SK-N-MC (cell line): ENCODE measurements at regions not wholly inside any gene's neighbourhood (a gene's known extent, or its start where the extent isn't known, plus 50 kb on each side); places are given as distances from the start of the nearest gene placed in this dataset.
A peak's percentile ranks its signal among the peaks of the same experiment; 100 is the strongest.
"Not testable (repeated sequence)": the region's sequence is repeated elsewhere in the genome, so short reads cannot be mapped to it uniquely, and the experiment has no call there.

ENCODE experiments used
- EZH2 ChIP-seq: fragments of 200-600 bp; sonication (generic); IDR thresholded peaks from one replicate; pipeline ENCODE4 v1.6.1; 2017; ENCODE audit warnings: antibody characterized with exemption
- FOXP2 ChIP-seq: optimal IDR thresholded peaks from 2 replicates; pipeline ENCODE3; 2011; ENCODE audit warnings: mild to moderate bottlenecking, moderate library complexity; ENCODE audit not compliant: insufficient read depth; ENCODE audit errors: extremely low read length, control extremely low read depth
- POLR2AphosphoS5 ChIP-seq: IDR thresholded peaks from 2 replicates; pipeline ENCODE4 v1.6.1; 2012; ENCODE audit warnings: mild to moderate bottlenecking, low read depth, low read length, borderline replicate concordance

DNA sequence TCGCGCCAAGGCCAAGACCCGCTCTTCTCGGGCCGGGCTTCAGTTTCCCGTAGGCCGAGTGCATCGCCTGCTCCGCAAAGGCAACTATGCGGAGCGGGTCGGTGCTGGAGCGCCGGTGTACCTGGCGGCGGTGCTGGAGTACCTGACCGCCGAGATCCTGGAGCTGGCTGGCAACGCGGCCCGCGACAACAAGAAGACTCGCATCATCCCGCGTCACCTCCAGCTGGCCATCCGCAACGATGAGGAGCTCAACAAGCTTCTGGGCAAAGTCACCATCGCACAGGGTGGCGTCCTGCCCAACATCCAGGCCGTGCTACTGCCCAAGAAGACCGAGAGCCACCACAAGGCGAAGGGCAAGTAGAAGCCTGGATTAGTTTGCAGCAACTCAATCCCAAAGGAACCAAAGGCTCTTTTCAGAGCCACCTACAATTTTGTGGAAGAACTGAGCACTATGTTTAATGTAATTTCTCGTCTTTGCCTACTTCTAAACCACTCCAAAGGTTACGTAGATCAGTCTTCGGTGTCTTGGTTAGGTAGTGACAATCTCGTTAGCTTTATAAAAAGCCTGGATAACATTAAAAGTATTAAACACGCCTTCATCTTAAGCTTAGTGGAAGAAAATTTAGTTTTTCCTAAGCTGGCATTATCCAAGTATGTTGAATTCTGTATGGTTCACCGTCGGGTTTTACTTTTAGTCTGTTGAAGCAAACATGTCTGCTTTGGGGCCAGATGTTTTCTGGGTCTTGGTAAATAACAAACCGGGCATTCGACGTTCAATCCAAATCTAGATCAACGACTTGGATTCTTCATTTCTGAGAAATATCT lies 103.7 kb downstream of the OR2B2 start:
- not testable (repeated sequence) for TF ChIP-seq EZH2, FOXP2
- TF ChIP-seq POLR2AphosphoS5: peak; percentile 56; the same call in 1 of the 2 replicates
